ENCODE measurements at regions not wholly inside any gene's neighbourhood (a gene's known extent, or its start where the extent isn't known, plus 50 kb on each side); places are given as distances from the start of the nearest gene placed in this dataset.

GRCh38 chr10:61120805-61121204 lies 176.8 kb upstream of the RHOBTB1 start:
- TF ChIP-seq, protein P1, sequence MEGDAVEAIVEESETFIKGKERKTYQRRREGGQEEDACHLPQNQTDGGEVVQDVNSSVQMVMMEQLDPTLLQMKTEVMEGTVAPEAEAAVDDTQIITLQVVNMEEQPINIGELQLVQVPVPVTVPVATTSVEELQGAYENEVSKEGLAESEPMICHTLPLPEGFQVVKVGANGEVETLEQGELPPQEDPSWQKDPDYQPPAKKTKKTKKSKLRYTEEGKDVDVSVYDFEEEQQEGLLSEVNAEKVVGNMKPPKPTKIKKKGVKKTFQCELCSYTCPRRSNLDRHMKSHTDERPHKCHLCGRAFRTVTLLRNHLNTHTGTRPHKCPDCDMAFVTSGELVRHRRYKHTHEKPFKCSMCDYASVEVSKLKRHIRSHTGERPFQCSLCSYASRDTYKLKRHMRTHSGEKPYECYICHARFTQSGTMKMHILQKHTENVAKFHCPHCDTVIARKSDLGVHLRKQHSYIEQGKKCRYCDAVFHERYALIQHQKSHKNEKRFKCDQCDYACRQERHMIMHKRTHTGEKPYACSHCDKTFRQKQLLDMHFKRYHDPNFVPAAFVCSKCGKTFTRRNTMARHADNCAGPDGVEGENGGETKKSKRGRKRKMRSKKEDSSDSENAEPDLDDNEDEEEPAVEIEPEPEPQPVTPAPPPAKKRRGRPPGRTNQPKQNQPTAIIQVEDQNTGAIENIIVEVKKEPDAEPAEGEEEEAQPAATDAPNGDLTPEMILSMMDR (IDR thresholded peaks at IDR 0.05; ENCODE audit: partially characterized antibody, unreplicated experiment): no peak
- peaks cover 20% of the 10 kb centered on the region for H3K4me1 Mint-ChIP-seq (ENCODE audit: low read depth, unreplicated experiment)
- H3K36me3 Mint-ChIP-seq (ENCODE audit: unreplicated experiment): no peaks in the 10 kb centered on the region
- H3K4me3 Mint-ChIP-seq (ENCODE audit: unreplicated experiment): no peak overlapping the region
- no peaks in the 10 kb centered on the region for H3K27me3 Mint-ChIP-seq (ENCODE audit: unreplicated experiment)
- no peak overlapping the region for H3K27ac Mint-ChIP-seq (ENCODE audit: unreplicated experiment)
- peaks cover 5% of the 10 kb centered on the region for H3K9me3 Mint-ChIP-seq (ENCODE audit: unreplicated experiment)
- no peak for DNase-seq

DNA sequence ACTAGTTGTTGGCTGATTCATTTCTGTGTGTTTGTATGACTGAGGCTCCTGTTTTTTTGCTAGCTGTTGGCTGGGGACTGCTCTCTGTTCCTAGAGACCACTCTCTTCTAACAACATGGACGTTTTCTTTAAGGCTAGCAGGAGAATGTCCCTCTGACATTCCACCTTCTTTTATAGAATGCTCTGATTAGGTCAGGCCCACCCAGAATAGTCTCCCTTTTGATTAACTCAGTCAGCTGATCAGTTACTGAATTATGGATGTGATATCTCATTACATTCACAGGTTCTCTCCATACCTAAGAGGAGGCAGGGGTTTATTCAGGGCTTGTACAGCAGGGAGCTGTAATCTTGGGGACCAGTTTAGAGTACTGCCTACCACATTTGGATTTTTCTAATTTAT lies 175.6 kb upstream of the RHOBTB1 start:
- Mint-ChIP-seq H3K27me3 (ENCODE audit: unreplicated experiment) (no peaks in the 10 kb centered on the region), H3K9me3 (ENCODE audit: unreplicated experiment) (no peaks in the 10 kb centered on the region), H3K4me3 (ENCODE audit: unreplicated experiment) (no peak overlapping the region), H3K27ac (ENCODE audit: unreplicated experiment) (no peak overlapping the region), H3K36me3 (ENCODE audit: unreplicated experiment) (no peaks in the 10 kb centered on the region), H3K4me1 (ENCODE audit: low read depth, unreplicated experiment) (peaks cover 10% of the 10 kb centered on the region)
- TF ChIP-seq, protein P1 (IDR thresholded peaks at IDR 0.05; ENCODE audit: partially characterized antibody, unreplicated experiment): no peak
- DNase-seq: no peak

GRCh38 chr10:61115897-61116296 lies 171.9 kb upstream of the RHOBTB1 start:
- no peak overlapping the region for H3K27ac Mint-ChIP-seq (ENCODE audit: unreplicated experiment)
- TF ChIP-seq, protein P1 (IDR thresholded peaks at IDR 0.05; ENCODE audit: partially characterized antibody, unreplicated experiment): no peak
- no peak overlapping the region for H3K4me3 Mint-ChIP-seq (ENCODE audit: unreplicated experiment)
- no peaks in the 10 kb centered on the region for H3K9me3 Mint-ChIP-seq (ENCODE audit: unreplicated experiment)
- H3K4me1 Mint-ChIP-seq (ENCODE audit: low read depth, unreplicated experiment): no peaks in the 10 kb centered on the region
- H3K36me3 Mint-ChIP-seq (ENCODE audit: unreplicated experiment): no peaks in the 10 kb centered on the region
- no peak for DNase-seq
- H3K27me3 Mint-ChIP-seq (ENCODE audit: unreplicated experiment): no peaks in the 10 kb centered on the region

GRCh38 chr10:61112771-61113170 lies 168.8 kb upstream of the RHOBTB1 start:
- no peaks in the 10 kb centered on the region for H3K9me3 Mint-ChIP-seq (ENCODE audit: unreplicated experiment)
- TF ChIP-seq, protein P1 (IDR thresholded peaks at IDR 0.05; ENCODE audit: partially characterized antibody, unreplicated experiment): no peak
- H3K4me3 Mint-ChIP-seq (ENCODE audit: unreplicated experiment): no peak overlapping the region
- no peak for DNase-seq
- no peak overlapping the region for H3K27ac Mint-ChIP-seq (ENCODE audit: unreplicated experiment)
- H3K4me1 Mint-ChIP-seq (ENCODE audit: low read depth, unreplicated experiment): no peaks in the 10 kb centered on the region
- H3K36me3 Mint-ChIP-seq (ENCODE audit: unreplicated experiment): no peaks in the 10 kb centered on the region
- no peaks in the 10 kb centered on the region for H3K27me3 Mint-ChIP-seq (ENCODE audit: unreplicated experiment)

- Mint-ChIP-seq H3K36me3 (ENCODE audit: unreplicated experiment) (no peaks in the 10 kb centered on the region), H3K4me1 (ENCODE audit: low read depth, unreplicated experiment) (no peaks in the 10 kb centered on the region), H3K4me3 (ENCODE audit: unreplicated experiment) (no peak overlapping the region), H3K27me3 (ENCODE audit: unreplicated experiment) (no peaks in the 10 kb centered on the region), H3K9me3 (ENCODE audit: unreplicated experiment) (no peaks in the 10 kb centered on the region), H3K27ac (ENCODE audit: unreplicated experiment) (no peak overlapping the region)
- TF ChIP-seq, protein P1 (IDR thresholded peaks at IDR 0.05; ENCODE audit: partially characterized antibody, unreplicated experiment): no peak
- DNase-seq: no peak
Measured at GRCh38 chr10:61110936-61111335, 167.0 kb upstream of the RHOBTB1 start.
